ENCODE measurements at regions not wholly inside any gene's neighbourhood (a gene's known extent, or its start where the extent isn't known, plus 50 kb on each side); places are given as distances from the start of the nearest gene placed in this dataset.

DNA sequence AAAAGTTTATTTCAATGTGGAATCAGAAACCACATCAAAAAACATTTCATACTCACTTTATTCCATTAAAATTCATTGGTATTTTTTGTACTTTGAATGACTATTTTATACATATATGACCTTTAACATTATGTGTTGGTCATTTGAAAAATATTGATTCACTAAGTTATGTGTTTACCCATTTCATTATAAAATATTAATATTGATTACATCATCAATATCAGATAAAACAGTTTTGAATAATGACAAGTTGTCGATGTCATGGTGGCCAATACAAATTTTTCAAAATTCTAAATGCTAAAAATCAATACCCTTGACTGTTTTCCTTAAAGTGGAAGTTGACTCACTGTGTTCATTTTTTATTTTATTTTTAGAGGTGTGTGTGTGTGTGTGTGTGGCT, 239.7 kb upstream of the ROBO1 start:
- TF ChIP-seq, protein P1, sequence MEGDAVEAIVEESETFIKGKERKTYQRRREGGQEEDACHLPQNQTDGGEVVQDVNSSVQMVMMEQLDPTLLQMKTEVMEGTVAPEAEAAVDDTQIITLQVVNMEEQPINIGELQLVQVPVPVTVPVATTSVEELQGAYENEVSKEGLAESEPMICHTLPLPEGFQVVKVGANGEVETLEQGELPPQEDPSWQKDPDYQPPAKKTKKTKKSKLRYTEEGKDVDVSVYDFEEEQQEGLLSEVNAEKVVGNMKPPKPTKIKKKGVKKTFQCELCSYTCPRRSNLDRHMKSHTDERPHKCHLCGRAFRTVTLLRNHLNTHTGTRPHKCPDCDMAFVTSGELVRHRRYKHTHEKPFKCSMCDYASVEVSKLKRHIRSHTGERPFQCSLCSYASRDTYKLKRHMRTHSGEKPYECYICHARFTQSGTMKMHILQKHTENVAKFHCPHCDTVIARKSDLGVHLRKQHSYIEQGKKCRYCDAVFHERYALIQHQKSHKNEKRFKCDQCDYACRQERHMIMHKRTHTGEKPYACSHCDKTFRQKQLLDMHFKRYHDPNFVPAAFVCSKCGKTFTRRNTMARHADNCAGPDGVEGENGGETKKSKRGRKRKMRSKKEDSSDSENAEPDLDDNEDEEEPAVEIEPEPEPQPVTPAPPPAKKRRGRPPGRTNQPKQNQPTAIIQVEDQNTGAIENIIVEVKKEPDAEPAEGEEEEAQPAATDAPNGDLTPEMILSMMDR (IDR thresholded peaks at IDR 0.05) = no peak
- TF ChIP-seq POLR2AphosphoS5 (IDR thresholded peaks at IDR 0.05) = no peak

Data from suprapubic skin (tissue), 3 donors.